ENCODE measurements at regions not wholly inside any gene's neighbourhood (a gene's known extent, or its start where the extent isn't known, plus 50 kb on each side); places are given as distances from the start of the nearest gene placed in this dataset.

GRCh38 chr4:171629182-171629581 lies 184.0 kb upstream of the GALNTL6 start:
- intact Hi-C loops (cut with micrococcal nuclease) = no loop called here
- DNase-seq (ENCODE audit: low read depth, low spot score) = no peak
- no peak for TF ChIP-seq CTCF (IDR thresholded peaks at IDR 0.05; ENCODE audit: extremely low read depth in 1 of 2, insufficient read depth in 1 of 2, low read depth in 1 of 2, low read length in 2 of 2)
- no peak for TF ChIP-seq POLR2A (IDR thresholded peaks at IDR 0.05; ENCODE audit: low read depth, low read length)
- no peak for TF ChIP-seq MAX (IDR thresholded peaks at IDR 0.05; ENCODE audit: insufficient read depth, insufficient read length)
- TF ChIP-seq EZH2 (IDR thresholded peaks at IDR 0.05; ENCODE audit: borderline replicate concordance, low read depth, low read length, severe bottlenecking) = no peak
- TF ChIP-seq MYC (IDR thresholded peaks at IDR 0.05; ENCODE audit: low read depth, low read length) = no peak
- TF ChIP-seq GATA2 (IDR thresholded peaks at IDR 0.05; ENCODE audit: insufficient read depth, insufficient read length, low read depth, low read length) = no peak
- TF ChIP-seq JUN (IDR thresholded peaks at IDR 0.05; ENCODE audit: borderline replicate concordance, insufficient read depth, insufficient read length, low read depth) = no peak
- no peak for TF ChIP-seq POLR2AphosphoS5 (IDR thresholded peaks at IDR 0.05; ENCODE audit: insufficient read depth, low read depth, low read length)
- TF ChIP-seq FOS (IDR thresholded peaks at IDR 0.05; ENCODE audit: borderline replicate concordance, insufficient read depth, low read length) = no peak
- Histone ChIP-seq H3K9me1 (replicated peaks; ENCODE audit: control insufficient read depth, extremely low read depth, insufficient read depth, low read length) (no peaks in the 10 kb centered on the region), H3K27ac (ENCODE audit: insufficient read depth, low read depth, low read length) (no peak overlapping the region), H3K27me3 (ENCODE audit: control insufficient read depth in 2 of 2, insufficient read depth in 2 of 2, low read length in 2 of 2) (no peaks in the 10 kb centered on the region), H3K4me2 (ENCODE audit: insufficient read depth, low read length) (no peak overlapping the region), H3K4me3 (replicated peaks in 1 of 3; ENCODE audit: insufficient read depth in 1 of 3, low read depth in 1 of 3, low read length in 3 of 3) (no peak overlapping the region), H3K9me3 (replicated peaks; ENCODE audit: control insufficient read depth, insufficient read depth, low read length) (no peaks in the 10 kb centered on the region), H3K36me3 (ENCODE audit: control insufficient read depth in 2 of 2, extremely low read depth in 1 of 2, insufficient read depth in 2 of 2, low read length in 2 of 2) (no peaks in the 10 kb centered on the region), H2AFZ (ENCODE audit: low read depth, low read length) (no peak overlapping the region), H3K79me2 (ENCODE audit: control insufficient read depth, insufficient read depth, low read length) (no peaks in the 10 kb centered on the region), H3K9ac (replicated peaks; ENCODE audit: extremely low read depth, insufficient read depth, low read length) (no peak overlapping the region), H3K4me1 (ENCODE audit: control insufficient read depth, extremely low read depth, insufficient read depth, low read length) (no peaks in the 10 kb centered on the region), H4K20me1 (replicated peaks; ENCODE audit: control insufficient read depth, extremely low read depth, insufficient read depth, low read length) (no peaks in the 10 kb centered on the region)
- dilution Hi-C loops (cut with MboI; ENCODE audit: extremely low pct_ligation_motif_present, low sequenced_read_pairs) = no loop called here
- POLR2A ChIA-PET = no interaction called here
- no TSS peak for BruUV-seq (replicated peaks)
- no peak for FAIRE-seq
- CTCF ChIA-PET = no interaction called here
